C4-2B (cell line): ENCODE measurements at regions not wholly inside any gene's neighbourhood (a gene's known extent, or its start where the extent isn't known, plus 50 kb on each side); places are given as distances from the start of the nearest gene placed in this dataset.

Experiments
- ZFX ChIP-seq: fragments of 450-650 bp; IDR thresholded peaks from 2 replicates; pipeline ENCODE4 v1.6.1; 2017
- TF ChIP-seq, protein P1 (sequence below): fragments of 450-650 bp; conservative IDR thresholded peaks from 2 replicates; pipeline ENCODE4 v1.5.1; 2017; ENCODE audit warnings: mild to moderate bottlenecking

DNA sequence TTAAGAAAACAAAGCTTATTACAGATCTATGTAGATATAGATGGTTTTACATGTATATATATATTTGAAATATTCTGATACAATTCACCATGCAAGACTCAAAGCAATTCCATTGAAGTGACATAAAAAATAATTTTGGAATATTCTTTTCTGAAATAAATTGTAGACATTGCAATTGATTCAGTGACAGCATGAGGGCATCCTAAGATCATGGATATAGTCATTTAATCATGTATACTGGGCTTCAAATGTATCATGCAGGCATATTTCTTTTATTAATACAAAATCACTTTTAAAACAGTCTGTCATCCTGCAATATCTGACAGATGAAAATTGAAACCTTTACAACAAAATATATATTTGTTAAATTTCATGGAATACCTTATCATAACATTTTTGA lies 286.7 kb upstream of the SLITRK6 start:
- TF ChIP-seq, protein P1, sequence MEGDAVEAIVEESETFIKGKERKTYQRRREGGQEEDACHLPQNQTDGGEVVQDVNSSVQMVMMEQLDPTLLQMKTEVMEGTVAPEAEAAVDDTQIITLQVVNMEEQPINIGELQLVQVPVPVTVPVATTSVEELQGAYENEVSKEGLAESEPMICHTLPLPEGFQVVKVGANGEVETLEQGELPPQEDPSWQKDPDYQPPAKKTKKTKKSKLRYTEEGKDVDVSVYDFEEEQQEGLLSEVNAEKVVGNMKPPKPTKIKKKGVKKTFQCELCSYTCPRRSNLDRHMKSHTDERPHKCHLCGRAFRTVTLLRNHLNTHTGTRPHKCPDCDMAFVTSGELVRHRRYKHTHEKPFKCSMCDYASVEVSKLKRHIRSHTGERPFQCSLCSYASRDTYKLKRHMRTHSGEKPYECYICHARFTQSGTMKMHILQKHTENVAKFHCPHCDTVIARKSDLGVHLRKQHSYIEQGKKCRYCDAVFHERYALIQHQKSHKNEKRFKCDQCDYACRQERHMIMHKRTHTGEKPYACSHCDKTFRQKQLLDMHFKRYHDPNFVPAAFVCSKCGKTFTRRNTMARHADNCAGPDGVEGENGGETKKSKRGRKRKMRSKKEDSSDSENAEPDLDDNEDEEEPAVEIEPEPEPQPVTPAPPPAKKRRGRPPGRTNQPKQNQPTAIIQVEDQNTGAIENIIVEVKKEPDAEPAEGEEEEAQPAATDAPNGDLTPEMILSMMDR, result peak; percentile 30
- TF ChIP-seq ZFX, result no peak
